Gastroesophageal sphincter (tissue), 4 donors: ENCODE measurements at regions not wholly inside any gene's neighbourhood (a gene's known extent, or its start where the extent isn't known, plus 50 kb on each side); places are given as distances from the start of the nearest gene placed in this dataset.

Source experiments
- ATAC-seq: fragments of 150-250 bp; one replicate; pipeline ENCODE4 v1.9.1; 2016; ENCODE audit warnings: mild to moderate bottlenecking, moderate library complexity
- H3K27ac ChIP-seq, 4 donors: fragments of 200-600 bp; sonication (generic) in 3 of 4; 1 replicate in 3 of 4; 2 replicates in 1 of 4; pipeline ENCODE4 v1.5.1; 2016 to 2019
- H3K27me3 ChIP-seq: fragments of 200-600 bp; sonication (generic); one replicate; pipeline ENCODE4 v1.5.1; 2019
- H3K36me3 ChIP-seq, 2 donors: fragments of 200-600 bp; sonication (generic); one replicate each; pipeline ENCODE4 v1.5.1; 2019; ENCODE audit warnings: control low read depth in 1 of 2
- H3K4me1 ChIP-seq, 3 donors: fragments of 200-600 bp; sonication (generic); 1 replicate in 2 of 3; 2 replicates in 1 of 3; pipeline ENCODE4 v1.5.1; 2016 to 2019; ENCODE audit warnings: control low read depth in 2 of 3
- H3K4me3 ChIP-seq, 2 donors: fragments of 200-600 bp; sonication (generic); one replicate each; pipeline ENCODE4 v1.5.1; 2019; ENCODE audit warnings: mild to moderate bottlenecking in 1 of 2, moderate library complexity in 1 of 2
- H3K9me3 ChIP-seq, 3 donors: fragments of 200-600 bp; sonication (generic); one replicate each; pipeline ENCODE4 v1.5.1; 2017 to 2019; ENCODE audit warnings: control low read depth in 2 of 3
- CTCF ChIP-seq, 4 experiments: fragments of 200-600 bp in 2 of 4; fragments of 450-650 bp in 2 of 4; sonication (generic) in 1 of 4; IDR thresholded peaks; one replicate each; pipeline ENCODE4 v1.5.1; 2017 to 2019; ENCODE audit warnings: antibody characterized with exemption in 4 of 4, mild to moderate bottlenecking in 2 of 4, moderate library complexity in 2 of 4
- EP300 ChIP-seq: sonication (generic); formaldehyde crosslinking; IDR thresholded peaks from one replicate; pipeline ENCODE4 v1.6.1; 2017; ENCODE audit warnings: antibody characterized with exemption, mild to moderate bottlenecking
- POLR2A ChIP-seq, 2 donors: fragments of 450-650 bp; IDR thresholded peaks; one replicate each; pipeline ENCODE4 v1.6.1; 2017; ENCODE audit warnings: antibody characterized with exemption in 2 of 2, mild to moderate bottlenecking in 2 of 2, moderate library complexity in 1 of 2
- POLR2AphosphoS5 ChIP-seq: sonication (generic); formaldehyde crosslinking; IDR thresholded peaks from one replicate; pipeline ENCODE4 v1.6.1; 2017; ENCODE audit warnings: antibody characterized with exemption
- WGBS, 2 donors: methylation state at CpG; one replicate each; pipeline ENCODE4 v1.1.5; 2018; ENCODE audit warnings: low coverage in 1 of 2; 5-methylcytosine and 5-hydroxymethylcytosine counted together

GRCh38 chr2:201962774-201963562 is 70.7 kb upstream of the FZD7 start:
- TF ChIP-seq POLR2AphosphoS5 (no peak), POLR2A (IDR thresholded peaks at IDR 0.05) (no peak), EP300 (no peak), CTCF (IDR thresholded peaks at IDR 0.05) (no peak)
- Histone ChIP-seq H3K27ac (no peak overlapping the region), H3K4me3 (no peak overlapping the region), H3K4me1 (no peaks in the 10 kb centered on the region), H3K36me3 (no peaks in the 10 kb centered on the region), H3K9me3 (no peaks in the 10 kb centered on the region), H3K27me3 (no peaks in the 10 kb centered on the region)
- ATAC-seq, result no peak
- 82 to 87% methylated on average over 3 to 11 of the region's 14 CpGs for WGBS, 2 donors

GRCh38 chr2:201964011-201964410 is 69.6 kb upstream of the FZD7 start:
- H3K36me3 ChIP-seq, result no peaks in the 10 kb centered on the region
- no peak overlapping the region for H3K27ac ChIP-seq
- no peak overlapping the region for H3K4me3 ChIP-seq
- no peaks in the 10 kb centered on the region for H3K27me3 ChIP-seq
- 80 to 100% methylated on average over 1 to 2 of the region's 4 CpGs for WGBS, 2 donors
- no peaks in the 10 kb centered on the region for H3K4me1 ChIP-seq
- no peak for ATAC-seq
- TF ChIP-seq POLR2A (IDR thresholded peaks at IDR 0.05), result no peak
- no peak for TF ChIP-seq CTCF (IDR thresholded peaks at IDR 0.05)
- no peak for TF ChIP-seq EP300
- TF ChIP-seq POLR2AphosphoS5, result no peak
- no peaks in the 10 kb centered on the region for H3K9me3 ChIP-seq

GRCh38 chr2:201964631-201965206 is 68.9 kb upstream of the FZD7 start:
- no peak for TF ChIP-seq POLR2AphosphoS5
- Histone ChIP-seq H3K4me1 (peaks cover 0 to under 1% (median 0%) of the 10 kb centered on the region in 3 donors), H3K27me3 (no peaks in the 10 kb centered on the region), H3K4me3 (no peak overlapping the region), H3K36me3 (no peaks in the 10 kb centered on the region), H3K9me3 (no peaks in the 10 kb centered on the region), H3K27ac (no peak overlapping the region)
- no peak for ATAC-seq
- 58% methylated on average over 2 of the region's 7 CpGs; no CpG with 5 or more reads in 1 of the 2 donors for whole genome bisulfite sequencing, 2 donors

GRCh38 chr2:201965550-201965949 is 68.1 kb upstream of the FZD7 start:
- 75 to 87% methylated on average over 2 to 3 of the region's 3 CpGs for WGBS, 2 donors
- no peak for ATAC-seq
- H3K27ac ChIP-seq, result no peak overlapping the region
- no peaks in the 10 kb centered on the region for H3K9me3 ChIP-seq
- H3K36me3 ChIP-seq, result no peaks in the 10 kb centered on the region
- no peak for TF ChIP-seq POLR2A (IDR thresholded peaks at IDR 0.05)
- peak in 2 of 4 experiments; percentile 8 to 34 for TF ChIP-seq CTCF (IDR thresholded peaks at IDR 0.05)
- TF ChIP-seq EP300, result no peak
- H3K27me3 ChIP-seq, result no peaks in the 10 kb centered on the region
- H3K4me1 ChIP-seq, result peaks cover 0 to 5% (median 0%) of the 10 kb centered on the region in 3 donors
- no peak overlapping the region for H3K4me3 ChIP-seq

- H3K4me1 ChIP-seq, result peaks cover 0 to 12% (median 0%) of the 10 kb centered on the region in 3 donors
- no peaks in the 10 kb centered on the region for H3K9me3 ChIP-seq
- no peaks in the 10 kb centered on the region for H3K36me3 ChIP-seq
- 96 to 100% methylated on average over 1 to 5 of the region's 18 CpGs for WGBS, 2 donors
- no peaks in the 10 kb centered on the region for H3K27me3 ChIP-seq
- ATAC-seq, result no peak
- no peak overlapping the region for H3K27ac ChIP-seq
- H3K4me3 ChIP-seq, result no peak overlapping the region
- TF ChIP-seq POLR2A (IDR thresholded peaks at IDR 0.05) (no peak), EP300 (no peak), POLR2AphosphoS5 (no peak), CTCF (IDR thresholded peaks at IDR 0.05) (no peak)
Observed at GRCh38 chr2:201966691-201967438, 66.8 kb upstream of the FZD7 start.
